IMR-90 (cell line): ENCODE measurements at regions not wholly inside any gene's neighbourhood (a gene's known extent, or its start where the extent isn't known, plus 50 kb on each side); places are given as distances from the start of the nearest gene placed in this dataset.

Experiments
- ATAC-seq: fragments of 200-7000 bp; cut with Tn5 transposase; 2 replicates; pipeline ENCODE4 v1.9.1; 2020; ENCODE audit warnings: low read depth, mild to moderate bottlenecking, moderate library complexity
- BruUV-seq: library from RNA; stranded (reverse); fragments of 400-500 nt; replicated peaks from 2 replicates; lab custom pipeline; 2021; lab: Mats Ljungman, UMichigan
- CTCF ChIA-PET: fragments of 300-600 bp; formaldehyde crosslinking; extraction: SDS; loops from one replicate; lab custom pipeline; 2021; ENCODE audit warnings: antibody characterized with exemption; lab: Yijun Ruan, JAX
- POLR2A ChIA-PET: fragments of 300-600 bp; sonication (Branson Sonifier 250); formaldehyde crosslinking; loops from one replicate; lab custom pipeline; 2022; ENCODE audit warnings: antibody characterized with exemption; ENCODE audit not compliant: unreplicated experiment; lab: Charles Lee
- DNase-seq: peaks from one replicate; pipeline ENCODE4 v3.0.0; 2013
- H2AFZ ChIP-seq: replicated peaks from 2 replicates; pipeline ENCODE3; 2013; ENCODE audit warnings: low read length, mild to moderate bottlenecking; ENCODE audit not compliant: poor library complexity
- H2AK5ac ChIP-seq: 2 replicates; pipeline ENCODE4 v1.6.1; 2013; ENCODE audit warnings: low read depth, low read length, inconsistent platforms
- H2AK9ac ChIP-seq: replicated peaks from 2 replicates; pipeline ENCODE3; 2013; ENCODE audit warnings: mild to moderate bottlenecking, low read depth, low read length, moderate library complexity; ENCODE audit not compliant: poor library complexity
- H2BK120ac ChIP-seq: 2 replicates; pipeline ENCODE4 v1.6.1; 2013; ENCODE audit warnings: low read depth, low read length, inconsistent platforms
- H2BK15ac ChIP-seq: 3 replicates; pipeline ENCODE4 v1.6.1; 2013; ENCODE audit warnings: low read depth, low read length, inconsistent platforms
- H2BK20ac ChIP-seq: 2 replicates; pipeline ENCODE4 v1.6.1; 2013; ENCODE audit warnings: low read depth, mild to moderate bottlenecking, inconsistent platforms, low read length, moderate library complexity
- H2BK5ac ChIP-seq: 2 replicates; pipeline ENCODE4 v1.6.1; 2013; ENCODE audit warnings: mild to moderate bottlenecking, low read depth, low read length, inconsistent platforms; ENCODE audit not compliant: poor library complexity, severe bottlenecking
- H3K14ac ChIP-seq: replicated peaks from 2 replicates; pipeline ENCODE4 v1.6.1; 2013; ENCODE audit warnings: low read depth, low read length, inconsistent platforms
- H3K18ac ChIP-seq: 2 replicates; pipeline ENCODE4 v1.6.1; 2013; ENCODE audit warnings: low read depth, low read length, control low read depth
- H3K23ac ChIP-seq: 2 replicates; pipeline ENCODE4 v1.6.1; 2013; ENCODE audit warnings: low read depth, low read length, inconsistent platforms
- H3K27ac ChIP-seq: 2 replicates; pipeline ENCODE4 v1.5.1; 2013; ENCODE audit warnings: mild to moderate bottlenecking, control low read depth, low read length; ENCODE audit not compliant: insufficient read depth
- H3K27me3 ChIP-seq: 2 replicates; pipeline ENCODE4 v1.6.1; 2013; ENCODE audit warnings: low read length; ENCODE audit not compliant: control insufficient read depth, insufficient read depth
- H3K36me3 ChIP-seq: 2 replicates; pipeline ENCODE4 v1.6.1; 2013; ENCODE audit warnings: low read length, mixed read lengths; ENCODE audit not compliant: control insufficient read depth, insufficient read depth
- H3K4ac ChIP-seq: 2 replicates; pipeline ENCODE4 v1.6.1; 2013; ENCODE audit warnings: low read depth, low read length, inconsistent platforms
- H3K4me1 ChIP-seq: 2 replicates; pipeline ENCODE4 v1.6.1; 2013; ENCODE audit warnings: low read length, mixed read lengths; ENCODE audit not compliant: control insufficient read depth, insufficient read depth
- H3K4me2 ChIP-seq: 2 replicates; pipeline ENCODE4 v1.6.1; 2013; ENCODE audit warnings: low read depth, mild to moderate bottlenecking, control low read depth, low read length, moderate library complexity
- H3K4me3 ChIP-seq: 2 replicates; pipeline ENCODE4 v1.5.1; 2013; ENCODE audit warnings: low read depth, mild to moderate bottlenecking, control low read depth, low read length, moderate library complexity; ENCODE audit not compliant: insufficient read depth
- H3K56ac ChIP-seq: 2 replicates; pipeline ENCODE4 v1.6.1; 2013; ENCODE audit warnings: low read length, inconsistent platforms; ENCODE audit not compliant: insufficient read depth; ENCODE audit errors: extremely low read depth
- H3K79me1 ChIP-seq, 2 experiments: 2 replicates each; pipeline ENCODE4 v1.6.1; 2013; ENCODE audit warnings: low read length in 2 of 2, inconsistent platforms in 1 of 2, low read depth in 1 of 2
- H3K9ac ChIP-seq: 2 replicates; pipeline ENCODE4 v1.6.1; 2013; ENCODE audit warnings: low read depth, low read length, control low read depth
- H3K9me1 ChIP-seq: 2 replicates; pipeline ENCODE4 v1.6.1; 2013; ENCODE audit warnings: low read length, inconsistent platforms; ENCODE audit not compliant: insufficient read depth
- H3K9me3 ChIP-seq: 2 replicates; pipeline ENCODE4 v1.6.1; 2013; ENCODE audit warnings: low read length; ENCODE audit not compliant: control insufficient read depth, insufficient read depth
- H4K20me1 ChIP-seq: 2 replicates; pipeline ENCODE4 v1.6.1; 2013; ENCODE audit warnings: low read length, inconsistent platforms; ENCODE audit not compliant: insufficient read depth
- H4K5ac ChIP-seq: 2 replicates; pipeline ENCODE4 v1.6.1; 2013; ENCODE audit warnings: mild to moderate bottlenecking, low read depth, low read length, control low read depth
- H4K8ac ChIP-seq, 2 experiments: 2 replicates each; pipeline ENCODE4 v1.6.1; 2013; ENCODE audit warnings: low read depth in 2 of 2, low read length in 2 of 2, control low read depth in 1 of 2, inconsistent platforms in 1 of 2
- H4K91ac ChIP-seq: 2 replicates; pipeline ENCODE4 v1.6.1; 2013; ENCODE audit warnings: low read depth, low read length, inconsistent platforms; ENCODE audit not compliant: insufficient read depth
- CHD1 ChIP-seq: IDR thresholded peaks from 2 replicates; pipeline ENCODE4 v1.6.1; 2012; ENCODE audit warnings: low read depth, low read length, improper control_type of control experiment
- ELK1 ChIP-seq: fragments of 150-350 bp; IDR thresholded peaks from 2 replicates; pipeline ENCODE4 v1.6.1; 2016; ENCODE audit warnings: low read depth, mild to moderate bottlenecking, low read length, moderate library complexity, borderline replicate concordance
- RFX5 ChIP-seq: IDR thresholded peaks from 2 replicates; pipeline ENCODE4 v1.8.0; 2012; ENCODE audit warnings: low read depth, mild to moderate bottlenecking, low read length, moderate library complexity
- USF2 ChIP-seq: fragments of 150-350 bp; IDR thresholded peaks from 2 replicates; pipeline ENCODE4 v1.6.1; 2017; ENCODE audit warnings: mild to moderate bottlenecking, antibody characterized with exemption, low read length, low read depth
- WGBS, 2 experiments: methylation state at CpG; one replicate each; pipeline versions ENCODE4 v1.1.5 to v1.1.7; 2013; ENCODE audit warnings: missing lambda C conversion rate in 2 of 2; ENCODE audit not compliant: insufficient read length in 1 of 2; ENCODE audit errors: extremely low coverage in 2 of 2; 5-methylcytosine and 5-hydroxymethylcytosine counted together
- dilution Hi-C: fragments of 300-500 bp; cut with HindIII; formaldehyde crosslinking; loops from one replicate; pipeline ENCODE4 v1.14.3; 2018; ENCODE audit warnings: low sequenced_read_pairs; ENCODE audit not compliant: unreplicated experiment
- in situ Hi-C: fragments of 300-500 bp; cut with MboI; formaldehyde crosslinking; loops from 3 replicates; pipeline ENCODE4 v1.14.3; 2019; ENCODE audit warnings: low sequenced_read_pairs, inconsistent platforms, mixed read lengths
- intact Hi-C: fragments of 100-400 bp; cut with micrococcal nuclease; formaldehyde crosslinking; loops from 2 replicates; pipeline ENCODE4 v1.10.0; 2022

- BruUV-seq, result no TSS peak
These were observed 161.7 kb downstream of the BMP7 start for GRCh38 chr20:57104651-57105204.

More at GRCh38 chr20:57104651-57105204, 161.7 kb downstream of the BMP7 start:
- H3K4me1 ChIP-seq, result no peaks in the 10 kb centered on the region
- H3K14ac ChIP-seq, result no peak overlapping the region
- no peaks in the 10 kb centered on the region for H3K27me3 ChIP-seq
- intact Hi-C loops (no loop called here), in situ Hi-C loops (no loop called here), dilution Hi-C loops (no loop called here)
- ChIA-PET CTCF (no interaction called here), POLR2A (no interaction called here)
- no peak overlapping the region for H2AFZ ChIP-seq
- no peak overlapping the region for H3K27ac ChIP-seq
- no peaks in the 10 kb centered on the region for H3K9me1 ChIP-seq
- H2AK9ac ChIP-seq, result no peak overlapping the region
- no CpG with 5 or more reads among the region's 13 CpGs for whole genome bisulfite sequencing, 2 experiments
- H3K36me3 ChIP-seq, result no peaks in the 10 kb centered on the region
- peaks cover 10% of the 10 kb centered on the region; the same call in 1 of the 2 replicates for H3K9me3 ChIP-seq
- DNase-seq, result no peak
- H2BK20ac ChIP-seq, result no peak overlapping the region
- no peak overlapping the region for H2BK5ac ChIP-seq
- no peak overlapping the region for H3K9ac ChIP-seq
- no peak overlapping the region for H3K4me3 ChIP-seq
- H2BK120ac ChIP-seq, result no peak overlapping the region
- H4K91ac ChIP-seq, result no peak overlapping the region
- H2BK15ac ChIP-seq, result no peak overlapping the region
- H3K56ac ChIP-seq, result no peak overlapping the region
- no peak overlapping the region for H4K5ac ChIP-seq
- H4K8ac ChIP-seq, result no peak overlapping the region
- H4K20me1 ChIP-seq, result no peaks in the 10 kb centered on the region
- no peak overlapping the region for H3K4me2 ChIP-seq
- H3K4ac ChIP-seq, result no peak overlapping the region
- ATAC-seq, result no peak
- H3K79me1 ChIP-seq, result no peaks in the 10 kb centered on the region
- H3K18ac ChIP-seq, result no peak overlapping the region
- TF ChIP-seq USF2 (no peak), CHD1 (no peak), ELK1 (no peak), RFX5 (no peak)
- H2AK5ac ChIP-seq, result no peak overlapping the region
- no peak overlapping the region for H3K23ac ChIP-seq
